Heart left ventricle (tissue), 16 donors: ENCODE measurements at regions not wholly inside any gene's neighbourhood (a gene's known extent, or its start where the extent isn't known, plus 50 kb on each side); places are given as distances from the start of the nearest gene placed in this dataset.

Experiments
- ATAC-seq, 4 donors: fragments of 200-7000 bp; cut with Tn5 transposase; one replicate each; pipeline ENCODE4 v1.9.1; 2020 to 2022; ENCODE audit warnings: moderate library complexity in 4 of 4, mild to moderate bottlenecking in 3 of 4, moderate number of reproducible peaks in 1 of 4
- DNase-seq, 5 donors: peaks; one replicate each; pipeline ENCODE4 v3.0.0-alpha.2; 2020
- H3K27ac ChIP-seq, 12 donors: fragments of 200-600 bp; sonication (generic) in 4 of 12; one replicate each; pipeline versions ENCODE4 v1.5.0 to v1.8.0; 2016 to 2022; ENCODE audit warnings: mild to moderate bottlenecking in 2 of 12
- H3K27me3 ChIP-seq, 9 donors: fragments of 200-600 bp; sonication (generic) in 2 of 9; one replicate each; pipeline versions ENCODE4 v1.5.1 to v1.8.0; 2016 to 2022; ENCODE audit warnings: mild to moderate bottlenecking in 3 of 9
- H3K36me3 ChIP-seq, 9 donors: fragments of 200-600 bp; sonication (generic) in 2 of 9; one replicate each; pipeline versions ENCODE4 v1.5.0 to v1.8.0; 2018 to 2022; ENCODE audit warnings: mild to moderate bottlenecking in 2 of 9
- H3K4me1 ChIP-seq, 12 donors: fragments of 200-600 bp; sonication (generic) in 4 of 12; one replicate each; pipeline versions ENCODE4 v1.5.0 to v1.8.0; 2016 to 2022; ENCODE audit warnings: mild to moderate bottlenecking in 3 of 12
- H3K4me3 ChIP-seq, 12 donors: fragments of 200-600 bp; sonication (generic) in 4 of 12; one replicate each; pipeline versions ENCODE4 v1.5.0 to v1.8.0; 2017 to 2022; ENCODE audit warnings: mild to moderate bottlenecking in 9 of 12, moderate library complexity in 4 of 12
- H3K9me3 ChIP-seq, 12 donors: fragments of 200-600 bp; sonication (generic) in 4 of 12; one replicate each; pipeline versions ENCODE4 v1.5.0 to v1.8.0; 2016 to 2022; ENCODE audit warnings: mild to moderate bottlenecking in 1 of 12
- POLR2A ChIP-seq, 2 donors: fragments of 450-650 bp; IDR thresholded peaks; one replicate each; pipeline ENCODE4 v1.6.1; 2017; ENCODE audit warnings: antibody characterized with exemption in 2 of 2, mild to moderate bottlenecking in 2 of 2, moderate library complexity in 2 of 2
- WGBS, 4 donors: extraction: QIAGEN DNeasy Blood & Tissue Kit in 2 of 4; methylation state at CpG; one replicate each; pipeline versions ENCODE4 v1.1.5 to v1.1.7; 2013 to 2018; 5-methylcytosine and 5-hydroxymethylcytosine counted together
- intact Hi-C, 10 donors: fragments of 100-400 bp; cut with DNase I; formaldehyde crosslinking; loops; one replicate each; pipeline versions ENCODE4 v1.11.1 to v1.14.2; 2022
- TF ChIP-seq, protein P1 (sequence below), 12 donors: fragments of 200-600 bp; sonication (generic) in 4 of 12; IDR thresholded peaks; one replicate each; pipeline versions ENCODE4 v1.5.0 to v1.8.0; 2018 to 2022; ENCODE audit warnings: antibody characterized with exemption in 12 of 12, mild to moderate bottlenecking in 5 of 12
- donor health status: ischemic (EF 13 %, LVEDD 7.1; RV severe dilation, severe dysfunction).
- donor health status: healthy with polysubstance abuse.
- donor health status: DM: no; HTN: yes; CAD: no.
- donor health status: DM: no; HTN: no; CAD: no.
- donor health status: ischemic (EF 25% LVEDD 6.9; RV normal size, moderate dysfunction).
- donor health status: ischemic (EF 25% LVEDD 5.7; RV mildly dilated, moderate dysfunction).
- donor health status: healthy.
- donor health status: DM: yes; HTN: yes; CAD: no.
- donor health status: ischemic (EF 35%, LVEDD 5.7; RV mildly dilated, moderate dysfunction).
- donor health status: nonischemic (EF 11% LVEDD 7.7; RV severe dilation, severe dysfunction).
- donor health status: DM: yes; HTN: yes; CAD: no.
- donor health status: PGD.
- donor health status: ischemic (EF 29% LVEDD 5.4; RV normal size, mild dysfunction).
- donor health status: nonischemic (EF 23%, LVEDD 6.1; RV moderate dilation, normal function).

DNA sequence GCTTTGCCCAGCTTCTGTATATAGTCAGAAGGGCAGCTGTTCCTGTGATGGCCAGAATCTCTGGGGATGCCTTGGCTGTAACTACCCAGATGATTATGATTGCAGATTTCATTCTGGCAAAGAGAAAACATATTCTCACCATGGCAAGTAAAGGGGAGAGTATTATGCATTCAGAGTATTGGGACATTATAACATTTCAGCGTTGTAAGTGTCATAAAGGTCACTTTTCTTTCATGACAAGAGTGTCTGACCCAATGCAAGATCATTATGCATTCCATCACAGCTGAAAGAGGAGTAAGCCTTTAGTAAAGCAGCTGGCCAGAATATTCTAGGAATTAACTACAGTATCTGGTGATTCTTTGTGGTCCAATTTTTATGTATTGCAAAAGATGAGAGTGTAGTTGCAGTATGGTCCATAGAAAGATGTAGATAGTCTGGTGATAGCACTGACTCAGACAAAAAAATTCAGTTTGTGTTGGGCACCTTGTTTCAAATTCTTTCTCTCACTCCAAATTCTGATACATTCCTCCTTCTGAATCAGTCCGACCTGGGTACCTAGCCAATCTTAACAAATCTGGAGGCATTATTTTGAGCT lies 2366.3 kb downstream of the PCDH7 start:
- no peaks in the 10 kb centered on the region for H3K9me3 ChIP-seq
- no peak for DNase-seq
- no peaks in the 10 kb centered on the region for H3K27me3 ChIP-seq
- H3K36me3 ChIP-seq: no peaks in the 10 kb centered on the region
- no peak overlapping the region for H3K27ac ChIP-seq
- no peak for ATAC-seq
- H3K4me3 ChIP-seq: no peak overlapping the region
- no peaks in the 10 kb centered on the region for H3K4me1 ChIP-seq
- WGBS, 4 donors: 54 to 68% (median 61%) methylated on average over 2 of the region's 2 CpGs
- intact Hi-C loops: no loop called here
- no peak for TF ChIP-seq POLR2A (IDR thresholded peaks at IDR 0.05)
- TF ChIP-seq, protein P1, sequence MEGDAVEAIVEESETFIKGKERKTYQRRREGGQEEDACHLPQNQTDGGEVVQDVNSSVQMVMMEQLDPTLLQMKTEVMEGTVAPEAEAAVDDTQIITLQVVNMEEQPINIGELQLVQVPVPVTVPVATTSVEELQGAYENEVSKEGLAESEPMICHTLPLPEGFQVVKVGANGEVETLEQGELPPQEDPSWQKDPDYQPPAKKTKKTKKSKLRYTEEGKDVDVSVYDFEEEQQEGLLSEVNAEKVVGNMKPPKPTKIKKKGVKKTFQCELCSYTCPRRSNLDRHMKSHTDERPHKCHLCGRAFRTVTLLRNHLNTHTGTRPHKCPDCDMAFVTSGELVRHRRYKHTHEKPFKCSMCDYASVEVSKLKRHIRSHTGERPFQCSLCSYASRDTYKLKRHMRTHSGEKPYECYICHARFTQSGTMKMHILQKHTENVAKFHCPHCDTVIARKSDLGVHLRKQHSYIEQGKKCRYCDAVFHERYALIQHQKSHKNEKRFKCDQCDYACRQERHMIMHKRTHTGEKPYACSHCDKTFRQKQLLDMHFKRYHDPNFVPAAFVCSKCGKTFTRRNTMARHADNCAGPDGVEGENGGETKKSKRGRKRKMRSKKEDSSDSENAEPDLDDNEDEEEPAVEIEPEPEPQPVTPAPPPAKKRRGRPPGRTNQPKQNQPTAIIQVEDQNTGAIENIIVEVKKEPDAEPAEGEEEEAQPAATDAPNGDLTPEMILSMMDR (IDR thresholded peaks at IDR 0.05): no peak

DNA sequence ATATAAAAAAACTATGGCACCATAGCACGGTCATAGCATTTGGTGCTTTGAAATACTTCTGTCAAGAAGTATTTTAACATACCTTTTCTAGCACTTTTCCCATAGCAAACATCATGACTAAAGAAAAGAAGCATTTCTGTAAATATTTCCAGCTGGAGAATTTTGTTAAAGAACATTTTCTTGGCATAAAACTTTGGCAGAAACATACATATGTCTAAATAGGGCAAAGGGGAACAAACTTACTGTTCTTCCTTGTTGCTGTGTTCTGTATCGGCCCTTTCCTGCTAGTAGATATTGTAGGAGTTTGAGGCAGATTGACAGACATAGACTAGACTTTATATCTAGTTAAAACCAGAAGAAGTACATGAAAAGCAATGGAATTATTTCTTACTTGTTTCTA lies 2368.5 kb downstream of the PCDH7 start:
- no peak for TF ChIP-seq POLR2A (IDR thresholded peaks at IDR 0.05)
- TF ChIP-seq, protein P1 (IDR thresholded peaks at IDR 0.05): no peak
- Histone ChIP-seq H3K9me3 (no peaks in the 10 kb centered on the region), H3K4me1 (no peaks in the 10 kb centered on the region), H3K4me3 (no peak overlapping the region), H3K27me3 (no peaks in the 10 kb centered on the region), H3K27ac (no peak overlapping the region), H3K36me3 (no peaks in the 10 kb centered on the region)
- 65 to 80% (median 70%) methylated on average over 2 of the region's 2 CpGs for WGBS, 4 donors
- DNase-seq (no peak), ATAC-seq (no peak)
- intact Hi-C loops: no loop called here

DNA sequence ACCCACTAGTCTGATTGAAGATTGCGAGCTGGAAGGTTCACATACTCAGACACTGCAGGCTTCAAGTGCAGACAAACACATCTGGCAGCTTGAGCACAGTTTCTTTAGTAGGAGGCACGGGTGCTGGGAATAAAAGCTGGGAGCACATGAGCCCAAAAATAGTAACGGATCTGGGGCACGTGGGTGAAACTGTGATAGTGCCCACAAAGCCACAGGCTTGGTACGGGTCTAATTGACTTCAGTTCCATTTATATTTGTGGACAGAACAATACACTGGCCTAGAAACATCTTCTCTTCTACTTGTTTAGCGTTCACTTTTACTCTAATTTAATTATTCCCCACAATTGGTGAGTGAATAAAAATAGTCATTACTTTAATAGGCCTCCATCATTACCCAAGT lies 2370.7 kb downstream of the PCDH7 start:
- no peak overlapping the region for H3K27ac ChIP-seq
- DNase-seq (no peak), ATAC-seq (no peak)
- intact Hi-C loops: no loop called here
- H3K27me3 ChIP-seq: no peaks in the 10 kb centered on the region
- WGBS, 4 donors: 52 to 64% (median 60%) methylated on average over 6 of the region's 6 CpGs
- no peaks in the 10 kb centered on the region for H3K4me1 ChIP-seq
- H3K4me3 ChIP-seq: no peak overlapping the region
- no peaks in the 10 kb centered on the region for H3K36me3 ChIP-seq
- TF ChIP-seq, protein P1 (IDR thresholded peaks at IDR 0.05): no peak
- no peak for TF ChIP-seq POLR2A (IDR thresholded peaks at IDR 0.05)
- H3K9me3 ChIP-seq: no peaks in the 10 kb centered on the region

DNA sequence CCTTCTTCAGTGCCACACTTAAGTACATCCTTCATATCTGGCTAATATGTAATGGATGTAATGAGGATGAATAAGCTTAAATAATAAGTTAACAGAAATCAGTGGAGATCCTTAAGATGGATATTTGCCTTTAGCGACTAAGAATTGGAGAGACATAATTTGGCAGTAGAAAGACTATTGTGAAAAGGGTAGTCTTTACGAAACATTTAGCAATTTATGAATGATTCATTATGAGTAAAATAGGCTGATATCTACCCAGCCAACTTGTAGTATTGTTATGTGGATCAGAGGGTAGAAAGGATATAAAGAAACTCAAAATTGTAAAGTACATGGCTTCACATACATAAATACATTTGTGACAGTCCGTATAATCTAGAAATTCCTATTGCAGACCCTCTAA lies 2371.8 kb downstream of the PCDH7 start:
- DNase-seq (no peak), ATAC-seq (no peak)
- H3K27me3 ChIP-seq: no peaks in the 10 kb centered on the region
- WGBS, 4 donors: 88 to 92% (median 90%) methylated on average over 3 of the region's 3 CpGs
- H3K27ac ChIP-seq: no peak overlapping the region
- TF ChIP-seq POLR2A (IDR thresholded peaks at IDR 0.05): no peak
- H3K36me3 ChIP-seq: no peaks in the 10 kb centered on the region
- no peaks in the 10 kb centered on the region for H3K9me3 ChIP-seq
- intact Hi-C loops: no loop called here
- no peaks in the 10 kb centered on the region for H3K4me1 ChIP-seq
- H3K4me3 ChIP-seq: no peak overlapping the region

DNA sequence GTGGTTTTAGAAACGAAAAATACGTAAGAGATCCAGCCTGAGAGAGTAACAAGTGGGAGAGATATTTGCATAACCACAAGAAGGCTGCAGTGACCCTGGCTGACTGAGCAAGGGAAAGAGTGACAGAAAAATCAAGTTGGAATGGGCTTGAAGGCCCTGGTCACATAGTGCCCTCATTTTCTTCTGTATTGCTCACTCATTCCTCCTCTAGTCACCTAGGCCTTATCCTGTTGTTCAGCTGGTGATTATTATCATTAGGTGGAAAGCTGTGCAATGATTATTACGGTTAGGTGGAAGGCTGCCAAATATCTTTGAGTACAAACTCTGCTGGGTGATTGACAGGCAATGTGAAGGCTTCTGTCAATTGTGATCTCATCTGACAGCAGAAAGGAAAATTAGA lies 2384.1 kb downstream of the PCDH7 start:
- Histone ChIP-seq H3K27ac (no peak overlapping the region), H3K4me1 (no peaks in the 10 kb centered on the region), H3K27me3 (no peaks in the 10 kb centered on the region), H3K9me3 (no peaks in the 10 kb centered on the region), H3K4me3 (no peak overlapping the region), H3K36me3 (no peaks in the 10 kb centered on the region)
- intact Hi-C loops: no loop called here
- 29 to 46% (median 44%) methylated on average over 3 of the region's 3 CpGs for WGBS, 4 donors
- DNase-seq (no peak), ATAC-seq (no peak)
- TF ChIP-seq POLR2A (IDR thresholded peaks at IDR 0.05): no peak
- TF ChIP-seq, protein P1 (IDR thresholded peaks at IDR 0.05): no peak
